GM12878 (cell line): ENCODE measurements at regions not wholly inside any gene's neighbourhood (a gene's known extent, or its start where the extent isn't known, plus 50 kb on each side); places are given as distances from the start of the nearest gene placed in this dataset.
A peak's percentile ranks its signal among the peaks of the same experiment; 100 is the strongest.

ENCODE experiments used
- BCL3 ChIP-seq: IDR thresholded peaks from 2 replicates; pipeline ENCODE4 v1.6.1; 2011; ENCODE audit warnings: borderline replicate concordance, low read depth, mild to moderate bottlenecking, moderate library complexity, low read length; ENCODE audit not compliant: insufficient read depth, poor library complexity, severe bottlenecking
- BHLHE40 ChIP-seq, 2 experiments: fragments of 450-650 bp in 1 of 2; IDR thresholded peaks; 2 replicates each; pipeline ENCODE4 v1.6.1; 2011 to 2017; ENCODE audit warnings: low read depth in 2 of 2, borderline replicate concordance in 1 of 2, improper control_type of control experiment in 1 of 2, low read length in 1 of 2, mild to moderate bottlenecking in 1 of 2
- CBFB ChIP-seq: IDR thresholded peaks from 2 replicates; pipeline ENCODE4 v1.6.1; 2016; ENCODE audit warnings: antibody characterized with exemption, low read depth
- CUX1 ChIP-seq: IDR thresholded peaks from 2 replicates; pipeline ENCODE4 v1.6.1; 2012; ENCODE audit warnings: improper control_type of control experiment, low read depth, low read length; ENCODE audit not compliant: insufficient replicate concordance
- ETV6 ChIP-seq, 2 experiments: fragments of 450-650 bp in 1 of 2; IDR thresholded peaks in 1 of 2; conservative IDR thresholded peaks in 1 of 2; 2 replicates each; pipeline ENCODE4 v1.6.1; 2014; ENCODE audit warnings: antibody characterized with exemption in 1 of 2, borderline replicate concordance in 1 of 2, low read depth in 1 of 2, mild to moderate bottlenecking in 1 of 2, moderate library complexity in 1 of 2
- HDAC6 ChIP-seq: fragments of 200-600 bp; sonication (generic); IDR thresholded peaks from one replicate; pipeline ENCODE4 v1.8.0; 2017; ENCODE audit warnings: antibody characterized with exemption; ENCODE audit not compliant: unreplicated experiment
- HDGF ChIP-seq: fragments of 450-650 bp; IDR thresholded peaks from 2 replicates; pipeline ENCODE4 v1.6.1; 2016; ENCODE audit warnings: antibody characterized with exemption
- IRF3 ChIP-seq: fragments of 450-650 bp; IDR thresholded peaks from 2 replicates; pipeline ENCODE4 v1.6.1; 2014; ENCODE audit warnings: mild to moderate bottlenecking
- JUNB ChIP-seq: IDR thresholded peaks from 2 replicates; pipeline ENCODE4 v1.6.1; 2016; ENCODE audit warnings: antibody characterized with exemption, mild to moderate bottlenecking
- MEF2A ChIP-seq: IDR thresholded peaks from 2 replicates; pipeline ENCODE4 v1.6.1; 2011; ENCODE audit warnings: low read depth, mild to moderate bottlenecking, low read length, moderate library complexity; ENCODE audit not compliant: insufficient read depth
- NFIC ChIP-seq: IDR thresholded peaks from 2 replicates; pipeline ENCODE4 v1.6.1; 2012; ENCODE audit warnings: low read depth, mild to moderate bottlenecking, inconsistent platforms, low read length, moderate library complexity
- NRF1 ChIP-seq: conservative IDR thresholded peaks from 2 replicates; pipeline ENCODE4 v1.6.1; 2011; ENCODE audit warnings: mild to moderate bottlenecking, low read depth, low read length, improper control_type of control experiment
- POLR2A ChIP-seq: IDR thresholded peaks from 2 replicates; pipeline ENCODE4 v1.6.1; 2011; ENCODE audit warnings: low read depth, mild to moderate bottlenecking, low read length
- RBBP5 ChIP-seq: fragments of 200-600 bp; sonication (generic); conservative IDR thresholded peaks from 2 replicates; pipeline ENCODE4 v1.6.1; 2016
- RUNX3 ChIP-seq: IDR thresholded peaks from 2 replicates; pipeline ENCODE4 v1.6.1; 2012; ENCODE audit warnings: low read length, inconsistent platforms
- YY1 ChIP-seq: IDR thresholded peaks from 2 replicates; pipeline ENCODE4 v1.6.1; 2011; ENCODE audit warnings: low read depth, mild to moderate bottlenecking, low read length
- ZNF24 ChIP-seq: fragments of 450-650 bp; IDR thresholded peaks from 2 replicates; pipeline ENCODE4 v1.6.1; 2017; ENCODE audit warnings: antibody characterized with exemption, mild to moderate bottlenecking
- ZNF687 ChIP-seq: fragments of 450-650 bp; IDR thresholded peaks from 2 replicates; pipeline ENCODE4 v1.6.1; 2017; ENCODE audit warnings: mild to moderate bottlenecking, moderate library complexity

GRCh38 chr16:17027488-17028129, 443.2 kb downstream of the XYLT1 start (continued):
- peak; percentile 68 for TF ChIP-seq ZNF687
- no peak for TF ChIP-seq POLR2A
- TF ChIP-seq YY1 = peak; percentile 66; the same call in 1 of the 2 replicates
- peak; percentile 66; the same call in 1 of the 2 replicates for TF ChIP-seq ZNF24
- peak; percentile 30 for TF ChIP-seq CUX1
- TF ChIP-seq IRF3 = no peak
- TF ChIP-seq MEF2A = peak; percentile 94
- TF ChIP-seq CBFB = peak; percentile 57; the same call in 1 of the 2 replicates
- TF ChIP-seq NRF1 = no peak
- peak; percentile 79 for TF ChIP-seq NFIC
- peak; percentile 87 for TF ChIP-seq BCL3
- TF ChIP-seq ETV6 (conservative IDR thresholded peaks at IDR 0.05 in 1 of 2, IDR thresholded peaks at IDR 0.05 in 1 of 2; ENCODE audit: borderline replicate concordance in 1 of 2, low read depth in 1 of 2) = peak in 1 of 2 experiments; percentile 42; a peak in 1 of 4 replicates
- peak; percentile 86 for TF ChIP-seq RUNX3
- TF ChIP-seq HDGF = peak; percentile 62; the same call in 1 of the 2 replicates
- peak; percentile 35 to 50; a peak in 2 of 4 replicates for TF ChIP-seq BHLHE40 (IDR thresholded peaks at IDR 0.05; ENCODE audit: borderline replicate concordance in 1 of 2, low read depth in 2 of 2, low read length in 1 of 2)
- TF ChIP-seq HDAC6 = no peak
- no peak for TF ChIP-seq RBBP5
- peak; percentile 25; the same call in 1 of the 2 replicates for TF ChIP-seq JUNB
